Effector memory CD4-positive, alpha-beta T cell (primary cell): ENCODE measurements at regions not wholly inside any gene's neighbourhood (a gene's known extent, or its start where the extent isn't known, plus 50 kb on each side); places are given as distances from the start of the nearest gene placed in this dataset.
A peak's percentile ranks its signal among the peaks of the same experiment; 100 is the strongest.

ENCODE experiments used
- DNase-seq, 3 donors: peaks; one replicate each; pipeline ENCODE4 v3.0.0-alpha.2; 2020
- H3K27ac ChIP-seq: 2 replicates; pipeline ENCODE4 v1.7.0; 2013; ENCODE audit warnings: mild to moderate bottlenecking, low read length, moderate library complexity; ENCODE audit not compliant: insufficient read depth, poor library complexity, severe bottlenecking
- H3K27me3 ChIP-seq: replicated peaks from 2 replicates; pipeline ENCODE4 v1.7.0; 2013; ENCODE audit warnings: mild to moderate bottlenecking, low read length; ENCODE audit not compliant: insufficient read depth, control insufficient read depth, poor library complexity, severe bottlenecking
- H3K36me3 ChIP-seq: 2 replicates; pipeline ENCODE4 v1.7.0; 2013; ENCODE audit warnings: mild to moderate bottlenecking, low read length, moderate library complexity; ENCODE audit not compliant: control insufficient read depth, insufficient read depth
- H3K4me1 ChIP-seq: 2 replicates; pipeline ENCODE4 v1.7.0; 2013; ENCODE audit warnings: low read length, mild to moderate bottlenecking; ENCODE audit not compliant: control insufficient read depth, insufficient read depth, poor library complexity, severe bottlenecking
- H3K4me3 ChIP-seq: 2 replicates; pipeline ENCODE4 v1.7.0; 2013; ENCODE audit warnings: low read length, low read depth, mild to moderate bottlenecking; ENCODE audit not compliant: insufficient read depth, poor library complexity, severe bottlenecking
- H3K9me3 ChIP-seq: 2 replicates; pipeline ENCODE4 v1.7.0; 2013; ENCODE audit warnings: mild to moderate bottlenecking, low read length, moderate library complexity; ENCODE audit not compliant: control insufficient read depth

- Histone ChIP-seq H3K9me3 (no peaks in the 10 kb centered on the region), H3K4me3 (no peak overlapping the region), H3K27me3 (no peaks in the 10 kb centered on the region), H3K4me1 (no peaks in the 10 kb centered on the region), H3K36me3 (no peaks in the 10 kb centered on the region), H3K27ac (no peak overlapping the region)
- DNase-seq: no peak
These were observed 157.9 kb upstream of the GRIP1 start for GRCh38 chr12:66836623-66837310.

GRCh38 chr12:66837311-66837627 is 158.4 kb upstream of the GRIP1 start:
- no peaks in the 10 kb centered on the region for H3K9me3 ChIP-seq
- no peak for DNase-seq
- H3K27ac ChIP-seq: no peak overlapping the region
- no peaks in the 10 kb centered on the region for H3K27me3 ChIP-seq
- H3K4me1 ChIP-seq: no peaks in the 10 kb centered on the region
- H3K36me3 ChIP-seq: no peaks in the 10 kb centered on the region
- H3K4me3 ChIP-seq: no peak overlapping the region

- Histone ChIP-seq H3K4me1 (no peaks in the 10 kb centered on the region), H3K4me3 (no peak overlapping the region), H3K9me3 (no peaks in the 10 kb centered on the region), H3K27me3 (no peaks in the 10 kb centered on the region), H3K27ac (no peak overlapping the region), H3K36me3 (no peaks in the 10 kb centered on the region)
- DNase-seq: no peak
These were observed 159.5 kb upstream of the GRIP1 start for GRCh38 chr12:66838366-66838765.

GRCh38 chr12:66848967-66849366 is 170.1 kb upstream of the GRIP1 start:
- H3K36me3 ChIP-seq: no peaks in the 10 kb centered on the region
- no peak overlapping the region for H3K27ac ChIP-seq
- no peak overlapping the region for H3K4me3 ChIP-seq
- H3K9me3 ChIP-seq: no peaks in the 10 kb centered on the region
- no peaks in the 10 kb centered on the region for H3K4me1 ChIP-seq
- no peak for DNase-seq
- H3K27me3 ChIP-seq: no peaks in the 10 kb centered on the region

- Histone ChIP-seq H3K36me3 (no peaks in the 10 kb centered on the region), H3K27me3 (no peaks in the 10 kb centered on the region), H3K4me3 (no peak overlapping the region), H3K4me1 (no peaks in the 10 kb centered on the region), H3K9me3 (no peaks in the 10 kb centered on the region), H3K27ac (no peak overlapping the region)
- no peak for DNase-seq
These were observed 172.3 kb upstream of the GRIP1 start for GRCh38 chr12:66851134-66851533.

DNA sequence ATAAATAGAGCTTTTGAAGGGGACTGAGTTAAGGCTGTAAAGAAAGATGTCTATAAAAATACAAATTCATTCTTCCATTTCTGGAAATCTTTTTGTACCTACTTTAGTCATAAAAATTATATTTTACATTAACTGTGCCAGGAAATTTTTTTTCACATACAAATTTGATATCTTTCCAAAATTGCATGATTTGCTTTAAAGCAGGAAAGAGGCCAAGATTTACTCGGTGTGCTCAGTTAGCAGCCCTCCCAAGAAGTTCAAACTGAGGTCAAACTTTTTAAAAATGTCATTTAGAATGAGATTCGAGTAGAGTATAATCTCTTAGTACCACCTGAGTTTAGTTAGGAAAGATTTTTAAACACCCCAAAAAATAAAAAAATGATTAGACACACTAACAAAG is 173.2 kb upstream of the GRIP1 start:
- no peaks in the 10 kb centered on the region for H3K4me1 ChIP-seq
- H3K4me3 ChIP-seq: no peak overlapping the region
- H3K36me3 ChIP-seq: no peaks in the 10 kb centered on the region
- no peaks in the 10 kb centered on the region for H3K9me3 ChIP-seq
- H3K27ac ChIP-seq: no peak overlapping the region
- DNase-seq: no peak
- no peaks in the 10 kb centered on the region for H3K27me3 ChIP-seq

GRCh38 chr12:66852765-66853164 is 173.9 kb upstream of the GRIP1 start:
- DNase-seq: no peak
- Histone ChIP-seq H3K27ac (no peak overlapping the region), H3K9me3 (no peaks in the 10 kb centered on the region)

DNA sequence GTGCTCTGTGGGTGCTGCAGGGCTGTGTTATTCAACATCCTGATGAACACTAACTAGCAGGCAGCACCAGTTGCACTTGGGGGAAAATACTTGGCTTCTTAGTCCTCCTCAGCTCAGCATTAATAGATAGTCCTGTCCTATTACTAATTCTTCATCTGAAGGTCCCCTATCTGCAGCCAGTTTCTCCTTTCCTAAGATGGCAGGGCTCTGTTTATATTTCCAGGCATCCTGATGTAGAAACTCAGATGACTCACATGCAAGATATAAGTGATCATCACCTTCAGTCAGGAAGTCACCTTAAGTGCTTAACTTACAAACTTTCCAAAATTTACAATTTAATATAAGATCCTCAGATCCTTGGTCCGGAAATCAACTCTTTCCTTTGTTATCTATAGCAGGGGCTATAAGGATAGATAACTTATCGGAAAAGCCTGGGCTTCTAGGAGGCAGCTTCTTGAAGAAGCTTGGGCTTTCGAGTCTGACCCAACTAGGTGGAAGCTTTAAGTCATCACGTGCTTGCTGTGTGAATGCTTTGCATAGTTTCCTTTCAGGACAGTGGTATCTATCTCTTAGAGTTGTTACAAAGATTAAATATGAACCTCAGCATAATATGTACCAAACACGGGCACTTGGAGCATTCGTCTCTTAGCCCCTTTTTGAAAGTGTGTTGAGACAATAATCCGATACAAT is 181.0 kb upstream of the GRIP1 start:
- Histone ChIP-seq H3K27me3 (no peaks in the 10 kb centered on the region), H3K36me3 (no peaks in the 10 kb centered on the region), H3K4me3 (no peak overlapping the region), H3K27ac (no peak overlapping the region), H3K4me1 (no peaks in the 10 kb centered on the region), H3K9me3 (no peaks in the 10 kb centered on the region)
- DNase-seq: no peak

More at GRCh38 chr12:66852765-66853164, 173.9 kb upstream of the GRIP1 start:
- Histone ChIP-seq H3K4me1 (no peaks in the 10 kb centered on the region), H3K27me3 (no peaks in the 10 kb centered on the region), H3K36me3 (no peaks in the 10 kb centered on the region), H3K4me3 (no peak overlapping the region)

DNA sequence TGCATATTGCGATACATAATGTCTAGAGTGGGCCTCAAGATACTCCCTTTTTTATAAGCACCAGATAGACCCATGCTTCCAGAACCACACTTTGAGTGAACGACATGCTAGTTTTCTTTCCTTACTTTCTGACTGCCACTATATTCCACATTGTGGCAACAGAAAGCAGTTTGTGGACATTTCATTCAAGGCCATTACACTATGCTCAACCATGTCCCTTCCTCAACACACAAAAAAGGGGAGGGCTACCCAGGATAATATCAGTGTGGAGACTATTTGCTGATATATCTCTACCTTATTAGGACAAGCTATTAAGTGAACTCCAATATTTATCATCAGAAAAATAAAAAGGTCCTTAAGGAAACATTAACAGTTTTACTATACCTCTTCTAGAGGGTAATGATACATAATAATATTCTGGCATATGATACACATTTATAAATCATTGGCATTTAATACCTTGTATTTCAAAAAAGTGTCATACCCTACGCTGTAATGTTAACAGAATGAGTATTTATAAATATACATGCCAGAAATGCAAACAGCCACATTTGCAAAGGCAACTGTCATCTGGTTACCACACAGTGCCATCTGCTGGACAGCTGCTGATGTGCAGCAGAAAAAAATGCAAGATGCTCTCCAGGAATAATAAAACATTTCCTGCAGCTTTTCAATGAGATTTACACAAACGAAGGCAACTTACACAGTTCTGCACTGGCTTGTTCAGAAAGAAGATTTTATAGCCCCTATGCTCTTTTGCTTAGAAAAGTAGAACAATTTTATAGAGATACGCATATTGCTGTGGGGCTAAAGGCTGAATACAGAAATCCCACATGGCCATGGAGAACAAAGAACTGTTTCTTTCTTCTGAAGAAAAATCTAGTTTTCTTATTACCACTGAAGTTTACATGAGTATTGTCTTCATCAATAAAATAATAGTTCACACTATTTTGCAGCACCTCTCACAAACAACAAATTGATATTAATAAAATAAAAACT is 182.2 kb upstream of the GRIP1 start:
- peak; percentile 6 to 16 (median 14) for DNase-seq
- H3K27me3 ChIP-seq: no peaks in the 10 kb centered on the region
- H3K4me1 ChIP-seq: no peaks in the 10 kb centered on the region
- H3K27ac ChIP-seq: no peak overlapping the region
- no peak overlapping the region for H3K4me3 ChIP-seq
- H3K9me3 ChIP-seq: no peaks in the 10 kb centered on the region
- no peaks in the 10 kb centered on the region for H3K36me3 ChIP-seq
